GM18909 (cell line): ENCODE measurements at regions not wholly inside any gene's neighbourhood (a gene's known extent, or its start where the extent isn't known, plus 50 kb on each side); places are given as distances from the start of the nearest gene placed in this dataset.

Experiments used
- ATAC-seq: cut with Tn5 transposase; IDR thresholded peaks from one replicate; pipeline ENCODE4 v1.9.1; 2021; ENCODE audit warnings: mild to moderate bottlenecking; ENCODE audit not compliant: unreplicated experiment, poor library complexity

- no peak for ATAC-seq
Measured at GRCh38 chr12:98317939-98318899, 197.2 kb upstream of the TMPO start.

DNA sequence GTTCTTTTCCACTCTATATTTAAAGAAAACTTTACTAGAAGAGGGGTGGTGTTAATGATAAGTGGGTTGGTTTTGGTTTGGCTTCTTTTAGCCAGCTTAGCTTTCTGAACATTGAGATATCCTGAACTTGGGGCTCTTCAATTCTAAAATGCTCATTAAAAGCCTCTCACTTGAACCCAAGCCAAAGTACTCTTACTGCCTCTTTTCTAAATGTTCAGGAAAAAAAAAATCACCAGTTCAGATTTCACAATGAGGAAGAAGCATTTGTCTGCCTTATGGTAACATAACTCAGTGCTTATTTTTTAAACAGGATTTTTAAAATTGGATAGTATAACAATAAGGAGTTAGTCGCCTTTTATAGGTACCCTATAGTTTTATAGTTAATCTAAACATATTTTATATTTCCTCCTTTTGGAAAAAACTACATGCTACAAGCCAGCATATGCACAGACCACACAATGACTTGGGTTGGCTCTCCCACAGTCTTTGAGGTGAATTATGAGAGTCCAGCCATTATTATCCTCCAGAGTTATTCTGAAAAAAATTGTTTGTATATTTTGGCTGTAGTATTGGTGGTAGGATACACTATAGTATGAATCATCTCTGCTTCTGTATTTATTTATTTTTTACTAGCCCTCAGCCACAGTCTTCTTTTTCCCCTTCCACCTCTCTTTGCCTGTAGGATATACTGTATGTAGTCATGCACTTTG, 195.5 kb upstream of the TMPO start:
- ATAC-seq: no peak

GRCh38 chr12:98325003-98325402, 190.4 kb upstream of the TMPO start:
- ATAC-seq: no peak

GRCh38 chr12:98328467-98328866, 186.9 kb upstream of the TMPO start:
- ATAC-seq: no peak

DNA sequence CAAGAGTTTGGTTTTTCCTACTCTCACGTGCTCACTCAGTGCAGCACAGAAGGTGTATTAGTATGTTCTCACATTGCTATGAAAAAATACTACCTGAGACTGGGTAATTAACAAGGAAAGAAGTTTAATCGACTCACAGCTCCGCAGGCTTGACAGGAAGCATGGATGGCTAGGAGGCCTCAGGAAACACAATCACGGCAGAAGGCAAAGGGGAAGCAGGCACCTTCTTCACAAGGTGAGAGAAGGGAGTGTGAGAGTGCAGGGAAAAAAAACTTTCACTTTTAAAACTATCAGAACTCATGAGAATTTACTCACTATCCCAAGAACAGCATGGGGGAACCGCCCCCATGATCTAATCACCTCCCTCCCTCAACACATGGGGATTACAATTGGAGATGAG, 185.8 kb upstream of the TMPO start:
- no peak for ATAC-seq

DNA sequence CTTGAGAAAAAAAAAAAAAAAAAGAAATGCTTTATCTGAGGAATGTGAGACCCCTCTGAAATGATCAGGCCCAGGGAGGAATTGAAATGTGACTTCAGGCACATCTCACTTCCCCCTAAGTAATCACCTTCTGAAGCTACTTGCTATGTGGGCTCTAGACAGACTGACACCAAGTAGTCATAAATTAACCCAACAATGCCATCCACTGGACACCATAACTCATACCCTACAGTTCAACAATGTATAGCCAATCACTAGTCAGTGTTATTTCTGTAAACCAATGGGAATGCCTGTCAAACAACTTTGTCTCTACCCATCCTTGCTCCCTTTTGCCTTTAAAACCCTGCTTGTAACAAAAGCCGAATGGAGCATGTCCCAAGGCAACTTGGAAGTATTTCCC, 182.7 kb upstream of the TMPO start:
- peak; percentile 84 for ATAC-seq

- no peak for ATAC-seq
Measured at GRCh38 chr12:98334768-98335167, 180.6 kb upstream of the TMPO start.

- ATAC-seq: no peak
Measured at GRCh38 chr12:98341026-98341425, 174.4 kb upstream of the TMPO start.

GRCh38 chr12:98341732-98342131, 173.7 kb upstream of the TMPO start:
- no peak for ATAC-seq

GRCh38 chr12:98343002-98343567, 172.3 kb upstream of the TMPO start:
- ATAC-seq: no peak

DNA sequence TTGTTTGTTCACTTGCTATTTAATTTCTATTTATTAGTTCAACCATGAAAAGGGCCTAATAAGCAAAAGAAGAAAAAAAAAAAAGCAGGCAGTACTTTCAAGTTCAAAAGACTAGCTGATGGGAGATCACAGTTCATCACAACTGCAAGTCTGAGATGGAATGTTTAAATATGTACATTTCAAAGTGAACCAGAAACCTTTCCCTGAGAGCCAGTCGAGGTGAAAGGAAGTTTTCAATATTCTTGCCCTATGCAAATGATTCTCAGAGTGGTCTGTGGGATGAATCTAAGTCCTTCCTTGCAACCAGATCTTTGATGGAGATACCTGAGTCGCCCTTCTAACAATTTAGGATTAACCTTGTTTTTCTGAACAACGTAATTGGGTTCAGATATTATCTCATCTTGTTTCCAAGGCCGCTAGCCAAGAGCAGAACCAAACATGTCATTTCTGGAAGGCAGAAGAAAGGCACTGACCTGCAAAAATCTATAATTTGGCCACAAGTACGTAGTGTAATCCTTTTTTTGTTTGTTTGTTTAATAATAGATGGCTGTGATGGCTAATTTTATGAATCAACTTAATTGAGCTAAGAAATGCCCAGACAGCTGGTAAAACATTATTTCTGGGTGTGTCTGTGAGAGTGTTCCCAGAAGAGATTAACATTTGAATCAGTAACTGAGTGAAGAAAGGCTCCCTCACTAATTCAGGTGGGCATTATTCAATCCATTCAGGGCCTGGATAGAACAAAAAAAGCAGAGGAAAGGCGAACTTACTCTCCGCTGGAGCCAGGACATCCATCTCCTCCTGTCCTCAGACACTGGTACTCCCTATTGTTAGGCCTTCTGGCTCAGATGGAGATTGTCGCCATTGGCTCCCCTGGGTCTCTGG, 171.1 kb upstream of the TMPO start:
- no peak for ATAC-seq

DNA sequence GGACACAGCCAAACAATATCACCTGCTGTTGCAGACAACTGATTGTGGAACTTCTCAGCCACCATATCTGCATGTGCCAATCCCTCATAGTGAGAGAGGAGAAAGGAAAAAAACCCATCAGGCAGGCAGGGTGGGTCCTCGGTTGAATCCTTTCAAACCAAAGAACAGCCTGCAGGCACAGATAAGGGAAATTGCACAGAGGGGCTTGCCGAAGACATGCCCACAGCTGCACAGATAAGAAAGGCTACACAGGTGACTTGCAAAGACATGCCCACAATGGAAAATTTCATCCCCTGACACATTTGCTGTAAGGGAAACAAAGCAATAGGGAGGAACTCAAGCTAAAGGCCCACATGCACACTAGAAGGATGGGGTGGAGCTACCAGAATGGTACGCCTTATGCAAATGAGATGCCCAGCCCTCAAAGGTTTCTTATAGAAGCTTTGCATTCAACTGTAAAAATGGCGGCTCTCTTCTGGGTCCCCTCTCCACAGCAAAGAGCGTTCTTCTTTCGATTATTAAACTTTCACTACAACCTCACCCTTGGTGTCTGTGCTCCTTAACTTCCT, 170.0 kb upstream of the TMPO start:
- no peak for ATAC-seq

DNA sequence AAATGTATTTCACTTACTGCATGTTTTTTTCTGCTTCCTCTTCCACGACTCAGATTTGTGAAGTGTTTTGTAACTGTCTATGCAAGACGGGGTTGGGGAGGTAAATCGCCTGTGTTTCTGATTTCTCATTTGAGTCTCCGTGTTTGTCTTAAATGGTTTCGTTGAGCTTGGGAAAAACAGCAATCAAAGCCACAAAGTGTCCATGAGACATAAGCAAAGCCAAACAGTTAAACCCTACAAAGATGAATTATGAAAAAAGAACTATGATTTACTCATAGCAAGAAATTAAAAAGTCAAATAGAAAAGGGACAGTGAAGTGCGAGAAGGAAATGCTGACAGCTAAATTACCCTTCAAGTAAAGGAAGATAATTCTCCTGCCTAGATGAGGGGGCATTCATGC, 164.3 kb upstream of the TMPO start:
- no peak for ATAC-seq

DNA sequence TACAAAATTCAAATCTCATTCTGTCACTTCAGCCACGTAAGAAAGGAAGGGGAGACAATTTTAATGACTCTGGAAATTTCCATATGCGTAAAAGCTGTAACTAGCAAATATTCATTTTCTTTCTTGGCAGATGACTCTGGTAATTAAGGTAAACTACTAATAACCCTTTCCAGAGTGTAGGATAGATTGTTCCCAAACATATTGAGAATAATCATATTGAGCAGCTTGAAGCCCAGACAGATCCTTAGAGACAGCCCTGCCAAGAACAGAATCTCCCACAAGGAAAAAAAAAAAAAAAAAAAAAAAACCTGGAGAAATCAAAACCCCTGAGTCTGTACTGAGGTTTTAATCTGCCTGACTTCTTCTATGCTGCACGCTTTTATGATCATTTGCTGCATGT, 163.6 kb upstream of the TMPO start:
- ATAC-seq: no peak

- ATAC-seq: peak; percentile 64
Measured at GRCh38 chr12:98352218-98352811, 163.1 kb upstream of the TMPO start.

DNA sequence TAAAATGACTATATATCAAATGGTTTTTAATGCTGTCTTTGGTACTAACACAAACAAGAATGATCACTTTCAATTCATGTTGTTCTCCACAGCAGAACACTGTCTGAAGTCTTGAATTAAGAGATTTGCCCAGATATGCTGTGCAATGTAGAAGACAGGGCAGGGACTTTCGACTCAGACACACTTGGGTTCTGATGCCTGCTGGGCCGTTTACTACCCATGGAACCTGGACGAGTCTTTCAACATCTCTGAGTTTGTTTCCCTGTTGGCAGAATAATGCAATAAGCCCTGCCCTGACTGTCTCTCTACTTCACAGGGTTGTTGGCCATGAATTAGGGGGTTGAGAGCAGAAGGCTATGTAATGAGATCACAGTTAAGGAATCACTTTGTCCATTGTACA, 162.6 kb upstream of the TMPO start:
- no peak for ATAC-seq

- no peak for ATAC-seq
Measured at GRCh38 chr12:98354520-98355035, 160.8 kb upstream of the TMPO start.

DNA sequence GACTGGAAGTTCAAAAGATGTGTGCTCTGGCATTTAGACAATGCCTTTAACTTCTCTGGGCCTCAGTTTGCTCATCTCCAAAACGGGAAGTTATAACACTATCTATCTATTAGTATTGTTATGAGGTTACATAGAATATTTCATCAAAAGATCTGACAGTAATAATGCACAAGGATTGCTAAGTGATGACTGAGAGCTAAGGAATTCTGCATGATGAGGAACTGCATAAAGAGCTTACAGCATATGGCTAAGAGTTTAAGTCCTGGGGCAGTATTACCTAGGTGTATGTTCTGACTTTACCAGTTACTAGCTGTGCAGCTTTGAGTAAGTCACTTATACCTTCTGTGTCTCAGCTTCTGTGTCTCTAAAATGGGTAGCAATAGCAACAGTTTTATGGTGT, 160.1 kb upstream of the TMPO start:
- no peak for ATAC-seq

- no peak for ATAC-seq
Measured at GRCh38 chr12:98355933-98356332, 159.5 kb upstream of the TMPO start.
